NCI-H524 (cell line): ENCODE measurements at regions not wholly inside any gene's neighbourhood (a gene's known extent, or its start where the extent isn't known, plus 50 kb on each side); places are given as distances from the start of the nearest gene placed in this dataset.
"Not testable (repeated sequence)": the region's sequence is repeated elsewhere in the genome, so short reads cannot be mapped to it uniquely, and the experiment has no call there.

Source experiments
- DNase-seq, 2 experiments: peaks; one replicate each; lab custom pipeline; 2025; lab: John Stamatoyannopoulos, UW

DNA sequence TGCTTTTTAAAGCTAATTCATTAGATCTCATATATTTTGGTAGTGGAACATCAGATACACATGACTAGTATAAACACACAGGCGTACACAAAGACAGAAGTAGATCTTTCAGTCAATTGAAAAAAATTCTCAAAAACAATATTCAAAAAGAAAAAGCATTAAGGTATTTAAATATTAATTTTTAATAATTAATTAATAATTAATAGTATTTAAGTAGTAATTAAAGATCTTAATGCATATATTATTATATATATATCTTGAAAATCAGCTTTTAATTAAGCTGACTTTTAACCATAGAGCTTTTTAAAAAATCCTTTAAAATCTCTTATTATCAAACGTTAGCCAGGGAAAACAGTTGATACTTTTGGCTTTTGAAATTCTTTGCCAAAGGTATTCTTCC lies 489.4 kb upstream of the PCDH20 start:
- DNase-seq, result no peak

DNA sequence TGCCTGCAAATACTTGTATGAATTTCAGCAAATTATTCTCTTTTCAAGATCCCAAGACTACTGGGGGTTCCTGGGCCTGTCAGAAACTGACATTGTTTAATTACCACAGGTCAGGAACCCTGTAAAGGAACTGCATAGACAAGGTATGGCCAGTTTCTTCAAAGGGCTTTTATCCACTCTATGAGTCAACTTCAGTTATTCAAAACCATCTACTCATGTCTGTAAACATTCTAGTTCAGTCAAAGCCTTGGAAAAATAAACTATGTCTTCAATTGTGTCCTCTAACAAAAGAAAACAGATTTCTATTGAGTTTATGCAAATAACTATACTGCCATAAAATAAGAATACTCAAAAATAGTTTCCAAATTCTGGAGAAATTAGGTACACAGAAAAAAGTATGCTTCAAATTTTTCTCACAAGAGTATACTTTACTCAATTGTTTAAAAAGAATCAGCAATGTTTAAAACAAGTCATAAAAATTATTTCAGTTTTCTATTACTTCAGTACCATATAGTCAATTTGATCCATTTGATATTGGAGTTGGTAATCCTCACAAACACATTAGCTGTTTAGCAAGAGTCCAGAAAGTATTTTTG lies 486.4 kb upstream of the PCDH20 start:
- DNase-seq, result no peak

DNA sequence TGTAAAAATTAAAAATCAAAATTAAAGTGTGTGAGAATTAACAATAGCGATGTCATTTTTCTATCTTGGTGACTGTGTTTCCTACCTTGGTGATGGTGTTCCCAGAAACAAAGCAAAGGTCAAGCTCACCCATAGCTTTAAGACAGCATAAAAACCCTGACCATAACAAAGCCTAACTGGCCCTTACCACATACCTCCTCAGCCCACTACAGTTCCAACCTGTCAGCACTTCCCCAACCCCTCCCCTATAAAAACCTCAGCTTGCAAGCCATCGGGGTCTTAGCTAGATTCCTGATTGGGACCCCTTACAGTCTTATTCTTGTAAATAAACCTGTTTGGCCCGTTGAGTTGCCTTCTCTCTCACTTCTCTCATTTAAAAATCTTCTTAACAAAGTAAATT lies 484.4 kb upstream of the PCDH20 start:
- DNase-seq, result no peak

DNA sequence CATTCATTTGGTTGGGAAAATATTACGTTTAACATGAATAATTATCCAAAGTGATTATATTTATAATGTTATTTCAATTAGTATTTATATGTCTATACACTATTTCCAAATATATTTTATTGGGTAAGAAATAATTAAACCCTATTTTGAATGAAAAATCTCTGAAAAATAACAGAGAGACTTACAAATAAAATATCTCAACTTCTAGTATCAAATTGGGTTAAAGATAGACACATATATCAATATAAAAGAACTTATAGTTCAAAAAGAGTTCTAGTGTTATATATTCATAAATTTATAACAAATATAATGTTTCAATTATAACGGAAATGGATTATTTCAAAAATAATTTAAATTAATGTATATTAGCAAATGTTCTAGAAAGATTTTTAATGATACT lies 482.6 kb upstream of the PCDH20 start:
- DNase-seq, result no peak

DNA sequence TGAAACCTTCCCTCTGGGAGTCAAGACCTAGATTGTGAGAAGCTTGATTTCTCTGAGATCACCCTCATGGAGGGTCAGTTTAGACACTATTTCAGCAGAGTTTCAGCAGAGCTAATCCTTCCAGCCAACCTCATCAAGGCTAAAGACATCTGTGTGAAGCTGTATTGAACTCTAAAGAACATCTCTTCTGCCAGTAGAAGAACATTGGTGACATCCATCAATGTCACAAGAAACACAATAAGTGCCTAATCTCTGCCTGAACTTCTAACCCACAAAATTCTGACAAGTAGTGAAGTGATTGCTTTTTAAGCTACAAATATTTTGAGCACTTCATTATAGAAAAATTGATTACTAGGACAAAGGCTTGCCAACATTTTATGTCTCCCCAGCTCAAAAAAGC lies 475.8 kb upstream of the PCDH20 start:
- DNase-seq, result no peak

- no peak for DNase-seq
These were observed 469.2 kb upstream of the PCDH20 start for GRCh38 chr13:61884830-61885229.

DNA sequence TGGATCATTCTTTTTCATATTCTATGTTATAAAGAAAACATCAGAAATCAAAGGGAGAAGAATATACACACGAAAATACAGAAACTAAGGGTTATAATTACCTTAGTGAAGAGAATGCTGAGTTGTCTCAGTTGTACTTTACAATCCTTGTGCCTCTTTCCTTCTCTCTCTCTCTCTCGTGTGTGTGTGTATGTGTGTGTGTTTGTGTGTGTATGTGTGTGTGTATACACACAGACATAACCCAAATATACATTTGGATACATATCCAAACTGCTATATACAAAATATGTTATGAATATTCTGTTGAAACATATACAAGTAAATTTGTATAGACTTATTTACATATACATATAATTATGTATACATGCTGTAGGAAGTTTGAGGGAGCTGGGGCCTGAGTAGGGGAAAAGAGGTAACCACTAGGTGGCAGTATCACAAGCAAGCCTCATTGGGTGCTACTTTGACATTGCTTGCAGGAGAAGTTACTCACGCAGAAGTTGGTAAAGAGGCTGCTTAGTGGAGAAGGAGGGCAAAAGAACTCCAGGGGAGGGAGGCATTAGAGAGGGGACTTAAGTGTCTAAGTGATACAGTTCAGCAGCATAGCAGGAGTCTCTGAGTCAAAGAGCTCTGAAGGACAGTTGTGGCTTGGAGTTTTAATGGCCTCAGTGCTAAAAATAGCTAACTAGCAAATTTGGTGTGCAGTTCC lies 465.1 kb upstream of the PCDH20 start:
- DNase-seq, result peak in 1 of 2 experiments; percentile 15

DNA sequence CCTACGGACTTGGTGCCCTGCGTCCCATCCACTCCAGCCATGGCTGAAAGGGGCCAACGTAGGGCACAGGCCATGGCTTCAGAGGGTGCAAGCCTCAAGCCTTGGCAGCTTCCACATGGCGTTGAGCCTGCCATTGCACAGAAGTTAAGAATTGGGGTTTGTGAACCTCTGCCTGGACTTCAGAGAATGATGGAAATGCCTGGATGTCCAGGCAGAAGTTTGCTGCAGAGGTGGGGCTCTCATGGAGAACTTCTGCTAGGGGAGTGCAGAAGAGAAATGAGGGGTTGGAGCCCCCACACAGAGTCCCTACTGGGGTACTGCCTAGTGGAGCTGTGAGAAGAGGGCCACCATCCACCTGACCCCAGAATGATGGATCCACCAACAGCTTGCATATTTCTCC lies 462.9 kb upstream of the PCDH20 start:
- DNase-seq, result not testable (repeated sequence)

DNA sequence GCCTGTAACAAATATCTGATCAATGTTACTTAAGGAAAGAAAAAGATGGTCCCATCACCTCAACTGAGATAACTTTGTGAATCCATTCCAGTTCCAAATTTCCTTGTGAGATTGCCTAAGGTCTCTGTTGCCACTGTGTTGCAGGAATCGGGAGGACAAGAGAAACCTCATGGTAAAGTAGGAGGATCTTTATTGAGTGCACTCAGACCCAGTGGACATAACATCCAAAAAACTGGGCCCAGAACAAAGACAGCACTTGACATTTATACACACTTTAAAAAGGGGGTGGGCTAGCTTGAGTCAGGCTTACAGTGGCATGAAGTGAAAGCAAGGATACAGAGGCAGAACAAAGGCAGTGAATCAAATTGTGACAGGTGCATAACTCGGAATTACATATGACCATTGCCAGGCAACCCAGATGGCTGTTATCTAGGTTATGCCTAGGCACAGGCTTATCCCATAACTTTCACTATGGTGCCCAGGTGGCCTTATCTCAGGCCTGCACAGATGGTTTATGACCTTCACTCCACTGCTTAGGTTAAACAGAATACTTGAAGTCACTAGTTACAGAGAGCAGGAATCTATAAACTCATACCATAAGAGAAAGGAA lies 459.4 kb upstream of the PCDH20 start:
- peak in 1 of 2 experiments; percentile 30 for DNase-seq

GRCh38 chr13:61873717-61874116 lies 458.1 kb upstream of the PCDH20 start:
- no peak for DNase-seq

DNA sequence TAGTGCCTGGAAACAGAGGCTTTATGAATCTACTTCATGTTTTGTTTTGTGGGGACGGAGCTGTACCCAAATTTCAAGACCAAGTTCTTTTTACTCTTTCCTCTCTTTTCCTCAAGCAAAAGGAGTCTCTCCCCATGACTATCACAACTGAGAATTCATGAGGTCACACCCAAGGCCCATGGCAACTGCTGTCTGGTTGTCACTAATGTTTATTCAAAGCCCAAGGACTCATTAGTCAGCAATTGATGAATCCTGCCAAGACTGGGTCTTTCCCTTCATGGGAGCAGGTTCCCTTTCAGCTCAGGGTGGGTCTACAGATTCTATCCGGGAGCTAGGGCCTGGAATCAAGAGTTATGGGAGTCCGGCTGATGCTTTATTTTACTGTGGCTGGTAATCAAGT lies 441.5 kb upstream of the PCDH20 start:
- no peak for DNase-seq

GRCh38 chr13:61852116-61852619 lies 436.5 kb upstream of the PCDH20 start:
- no peak for DNase-seq

DNA sequence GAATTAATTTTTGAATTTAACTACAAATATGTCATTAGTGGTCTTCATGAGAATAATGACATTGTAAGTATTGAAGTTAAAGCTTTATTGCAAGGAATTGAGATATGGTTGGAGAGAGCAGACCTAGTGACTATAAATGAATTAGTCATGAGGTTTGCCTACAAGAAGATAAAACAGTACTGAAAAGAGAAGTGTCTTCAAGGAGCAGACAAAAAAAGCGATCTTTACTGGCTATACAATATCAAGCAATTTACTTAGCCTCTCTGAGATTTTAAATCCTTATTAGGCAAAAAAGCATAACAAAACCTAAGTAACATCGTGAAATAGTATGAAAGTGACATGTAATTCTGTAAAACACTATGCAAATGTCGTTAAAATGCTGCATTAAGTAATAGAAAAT lies 435.1 kb upstream of the PCDH20 start:
- DNase-seq, result no peak

- no peak for DNase-seq
These were observed 422.9 kb upstream of the PCDH20 start for GRCh38 chr13:61838568-61838967.

- no peak for DNase-seq
These were observed 417.6 kb upstream of the PCDH20 start for GRCh38 chr13:61833228-61833627.

DNA sequence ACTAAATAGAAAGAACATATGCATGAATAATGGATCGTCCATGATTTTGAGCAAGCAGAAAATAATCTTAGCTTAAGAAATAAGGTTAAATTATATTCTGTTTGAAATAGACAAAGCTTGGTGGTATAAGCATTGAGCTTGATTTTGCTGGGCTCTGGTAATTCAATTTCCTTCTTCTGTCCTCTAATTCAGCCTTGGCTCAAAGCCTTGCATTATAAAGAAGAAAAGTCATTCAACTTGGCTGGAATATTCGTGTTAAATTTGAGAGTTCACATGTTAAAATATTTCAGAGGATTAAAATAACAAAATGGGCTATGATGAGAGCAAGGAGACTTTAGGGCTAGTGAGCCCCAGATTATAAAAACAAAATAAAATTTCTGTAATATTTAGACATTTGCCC lies 415.4 kb upstream of the PCDH20 start:
- no peak for DNase-seq

- DNase-seq, result peak; percentile 7 to 64
These were observed 414.8 kb upstream of the PCDH20 start for GRCh38 chr13:61830475-61830874.

GRCh38 chr13:61824168-61824567 lies 408.5 kb upstream of the PCDH20 start:
- no peak for DNase-seq

GRCh38 chr13:61812286-61812685 lies 396.6 kb upstream of the PCDH20 start:
- DNase-seq, result no peak

DNA sequence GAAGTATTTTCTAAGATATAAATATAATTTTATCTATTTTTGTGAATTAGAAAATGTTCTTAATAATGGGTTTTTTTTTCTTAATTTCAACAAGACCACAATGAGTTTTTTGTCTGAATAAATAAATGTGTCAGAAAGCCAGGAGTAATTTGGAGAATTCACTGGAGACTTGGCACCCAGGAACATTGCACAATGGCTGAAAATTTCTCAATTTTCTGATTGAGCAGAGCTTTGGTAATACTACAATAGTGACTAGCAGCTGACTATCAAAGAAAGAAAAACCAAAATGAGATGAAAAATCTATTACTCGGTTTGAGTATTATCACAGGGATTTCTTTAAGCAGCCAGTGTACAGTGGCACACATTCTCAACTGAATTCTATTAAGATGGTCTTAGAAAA lies 394.4 kb upstream of the PCDH20 start:
- no peak for DNase-seq

- DNase-seq, result no peak
These were observed 381.7 kb upstream of the PCDH20 start for GRCh38 chr13:61797397-61797796.

DNA sequence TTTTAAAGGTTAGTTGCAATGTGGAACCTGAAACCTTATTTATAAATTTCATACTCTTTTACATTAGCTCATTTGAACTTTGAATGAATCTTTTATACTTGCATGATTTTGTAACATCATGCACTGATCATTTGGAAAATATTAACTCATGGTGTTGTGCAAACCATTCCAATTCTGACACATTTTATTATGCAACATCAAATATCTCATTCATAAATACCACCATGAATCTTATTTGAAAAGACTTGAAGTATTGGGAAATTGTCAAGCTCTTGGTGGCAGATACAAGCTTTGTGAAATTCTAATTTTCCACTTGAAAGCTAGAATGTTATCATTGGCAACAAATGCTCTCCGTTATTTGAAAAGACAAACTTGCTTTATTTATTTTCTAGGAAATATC lies 379.9 kb upstream of the PCDH20 start:
- DNase-seq, result no peak

GRCh38 chr13:61779456-61779855 lies 363.8 kb upstream of the PCDH20 start:
- DNase-seq, result peak in 1 of 2 experiments; percentile 27
